HG02885 (cell line): ENCODE measurements at regions not wholly inside any gene's neighbourhood (a gene's known extent, or its start where the extent isn't known, plus 50 kb on each side); places are given as distances from the start of the nearest gene placed in this dataset.
"Not testable (repeated sequence)": the region's sequence is repeated elsewhere in the genome, so short reads cannot be mapped to it uniquely, and the experiment has no call there.

Experiments
- ATAC-seq: cut with Tn5 transposase; IDR thresholded peaks from one replicate; pipeline ENCODE4 v1.9.1; 2021; ENCODE audit warnings: mild to moderate bottlenecking; ENCODE audit not compliant: unreplicated experiment, poor library complexity

DNA sequence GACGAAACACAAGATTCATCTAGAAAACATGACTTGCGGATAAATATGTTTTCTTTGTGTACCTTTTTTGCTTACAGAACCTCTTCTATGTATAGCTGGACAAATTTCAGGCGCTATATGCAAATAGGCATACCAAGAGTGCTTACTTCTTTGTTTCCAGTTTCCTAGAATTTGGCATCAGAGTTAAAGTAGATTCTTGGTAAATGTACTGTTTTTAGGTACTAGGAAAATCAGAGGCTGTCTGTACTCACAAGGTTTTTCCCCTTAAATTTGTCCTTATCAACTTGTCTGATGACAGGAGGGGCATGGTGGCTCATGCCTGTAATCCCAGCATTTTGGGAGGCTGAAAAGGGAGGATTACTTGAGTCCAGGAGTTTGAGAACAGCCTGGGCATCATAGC lies 124.9 kb upstream of the TMEM170B start:
- no peak for ATAC-seq

DNA sequence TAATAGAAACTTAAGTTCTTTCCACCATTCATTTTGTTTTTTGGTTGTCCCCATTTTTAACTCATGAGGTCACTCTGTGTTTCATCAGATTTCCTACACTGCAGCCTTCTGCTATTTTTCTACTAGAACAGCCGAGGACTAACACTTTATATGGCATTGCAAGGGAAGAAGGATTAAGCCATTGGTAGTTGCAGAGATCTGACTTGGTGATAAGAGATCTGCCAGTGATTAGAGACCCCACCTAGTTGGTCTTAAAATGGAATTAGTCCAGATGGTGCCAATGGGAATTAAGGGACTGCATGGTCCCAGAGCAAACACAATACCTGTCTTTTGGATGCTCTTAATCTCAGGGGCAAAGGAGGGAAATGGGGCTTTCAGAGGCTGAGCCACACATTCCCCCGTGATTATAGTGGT lies 125.5 kb upstream of the TMEM170B start:
- ATAC-seq, result no peak

DNA sequence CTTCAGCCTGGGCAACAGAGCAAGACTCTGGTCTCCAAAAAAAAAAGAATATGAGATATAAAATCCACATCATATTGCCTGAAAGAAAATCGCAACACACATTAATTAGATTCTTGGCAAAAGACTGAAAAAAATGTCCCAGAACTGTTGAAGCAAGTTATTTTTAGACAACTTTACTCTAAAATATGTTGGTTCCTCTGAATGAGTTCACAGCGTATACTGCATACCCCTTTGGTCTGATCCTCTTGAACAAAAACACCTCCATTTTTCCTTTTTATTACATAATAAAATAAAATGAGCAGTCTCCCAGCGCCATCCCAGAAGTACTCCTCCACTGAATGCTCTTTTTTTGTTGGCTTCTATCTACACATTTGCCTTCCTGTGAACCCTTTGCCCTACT lies 126.0 kb upstream of the TMEM170B start:
- no peak for ATAC-seq

DNA sequence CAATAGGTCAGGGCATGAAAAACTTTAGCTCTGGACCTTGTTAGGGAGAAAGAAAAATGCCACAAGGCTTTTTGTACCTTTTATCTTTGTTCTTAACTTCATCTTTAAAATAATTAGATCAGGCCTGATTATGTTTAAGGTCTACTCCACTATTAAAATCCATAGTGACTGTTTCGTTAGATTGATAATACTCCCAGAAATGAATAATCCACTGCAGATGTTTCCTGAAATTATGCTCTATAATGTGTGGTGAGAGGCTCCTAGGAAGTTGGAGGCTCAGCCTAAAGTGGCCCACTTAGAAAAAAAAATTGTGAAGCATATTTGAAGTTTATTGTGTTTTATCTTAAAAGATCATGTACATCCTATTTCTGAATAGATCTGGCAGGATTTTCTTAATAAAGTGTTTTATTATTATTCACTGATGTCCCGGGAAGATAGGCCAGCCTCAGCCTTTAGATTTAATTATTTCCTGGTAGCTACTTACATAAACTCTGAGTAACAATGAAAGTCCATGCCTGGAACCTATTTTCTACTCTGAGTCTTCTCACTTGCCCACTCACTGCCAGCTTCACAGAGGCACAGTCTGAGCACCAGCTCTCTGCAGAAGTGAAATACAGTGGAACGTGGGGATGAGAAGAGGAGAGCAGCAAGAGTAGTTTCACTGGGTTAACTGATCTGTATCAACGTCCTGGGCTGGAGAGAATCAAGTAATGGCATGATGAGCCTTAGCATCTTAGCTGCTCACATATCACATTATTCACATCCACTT lies 126.8 kb upstream of the TMEM170B start:
- peak; percentile 40 for ATAC-seq

DNA sequence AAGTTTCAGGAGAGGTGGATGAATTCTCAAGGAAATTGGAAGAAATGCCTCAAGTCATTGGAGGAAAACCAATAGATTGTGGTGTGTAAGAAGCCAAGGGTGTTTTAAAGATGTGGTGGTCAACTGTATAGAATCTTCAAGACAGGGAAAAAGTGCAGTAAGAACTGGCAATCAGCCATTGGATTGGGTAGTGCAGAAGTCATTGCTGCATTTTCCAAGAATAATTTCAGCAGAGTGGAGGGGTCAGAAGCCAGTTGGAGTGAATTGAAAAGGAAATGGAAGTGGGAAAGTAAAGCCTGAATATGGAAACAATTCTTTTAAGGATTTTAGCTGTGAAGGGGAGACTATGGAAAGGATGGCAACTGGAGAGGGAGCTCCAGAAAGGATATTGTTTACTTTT lies 128.2 kb upstream of the TMEM170B start:
- ATAC-seq, result no peak

DNA sequence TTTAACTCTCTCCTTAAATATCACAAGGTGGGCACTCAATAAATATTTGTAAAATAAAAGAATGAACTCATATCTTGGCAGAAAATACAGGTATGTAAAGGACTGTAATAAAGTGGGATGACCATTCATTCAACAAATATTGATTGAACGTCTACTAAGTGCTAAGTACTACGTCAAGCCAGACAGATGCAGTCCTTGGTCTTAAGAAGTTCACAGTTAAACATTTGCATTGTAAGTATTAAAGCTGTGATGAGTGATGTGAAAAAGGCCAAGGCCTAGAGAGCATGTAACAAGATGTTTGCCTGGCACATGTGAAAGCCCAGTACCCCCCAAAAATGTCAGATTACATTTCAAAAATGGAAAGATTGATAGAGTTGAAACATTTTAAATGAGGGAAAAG lies 130.1 kb upstream of the TMEM170B start:
- no peak for ATAC-seq

DNA sequence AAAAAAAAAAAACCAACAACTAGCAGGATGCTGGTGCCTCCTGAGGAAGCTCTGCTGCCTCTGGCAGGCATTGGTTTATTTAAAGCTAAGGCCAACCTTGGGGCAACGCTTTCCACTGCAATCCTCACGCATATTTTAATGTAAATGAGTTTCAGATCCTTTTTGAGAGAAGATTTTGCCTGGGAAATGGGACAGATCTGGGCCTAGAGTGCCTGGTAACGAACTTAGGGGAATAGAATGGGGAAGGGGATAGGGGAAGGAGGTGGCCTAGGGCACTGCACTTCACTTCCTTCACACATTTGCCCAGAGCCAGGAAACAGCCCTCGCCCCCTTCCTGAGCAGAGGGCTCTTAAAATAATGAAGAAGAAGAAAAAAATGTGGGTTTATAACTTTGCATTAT lies 132.7 kb upstream of the TMEM170B start:
- ATAC-seq, result no peak

DNA sequence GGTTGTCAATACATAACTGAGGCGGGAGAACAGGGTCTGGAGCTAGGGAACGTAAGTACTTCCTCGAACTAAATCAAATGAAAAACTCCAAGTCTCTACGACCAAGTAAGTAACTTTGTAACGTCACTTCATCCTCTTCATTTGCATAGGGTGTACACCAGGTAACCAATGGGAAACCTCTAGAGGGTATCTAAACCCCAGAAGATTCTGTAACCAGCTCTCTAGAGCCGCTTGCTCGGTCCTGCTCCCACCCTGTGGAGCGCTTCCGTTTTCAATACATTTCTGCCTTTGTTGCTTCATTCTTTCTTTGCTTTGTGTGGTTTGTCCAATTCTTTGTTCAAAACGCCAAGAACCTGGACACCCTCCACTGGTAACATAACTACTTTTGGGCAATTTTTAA lies 133.5 kb upstream of the TMEM170B start:
- ATAC-seq, result peak; percentile 47

DNA sequence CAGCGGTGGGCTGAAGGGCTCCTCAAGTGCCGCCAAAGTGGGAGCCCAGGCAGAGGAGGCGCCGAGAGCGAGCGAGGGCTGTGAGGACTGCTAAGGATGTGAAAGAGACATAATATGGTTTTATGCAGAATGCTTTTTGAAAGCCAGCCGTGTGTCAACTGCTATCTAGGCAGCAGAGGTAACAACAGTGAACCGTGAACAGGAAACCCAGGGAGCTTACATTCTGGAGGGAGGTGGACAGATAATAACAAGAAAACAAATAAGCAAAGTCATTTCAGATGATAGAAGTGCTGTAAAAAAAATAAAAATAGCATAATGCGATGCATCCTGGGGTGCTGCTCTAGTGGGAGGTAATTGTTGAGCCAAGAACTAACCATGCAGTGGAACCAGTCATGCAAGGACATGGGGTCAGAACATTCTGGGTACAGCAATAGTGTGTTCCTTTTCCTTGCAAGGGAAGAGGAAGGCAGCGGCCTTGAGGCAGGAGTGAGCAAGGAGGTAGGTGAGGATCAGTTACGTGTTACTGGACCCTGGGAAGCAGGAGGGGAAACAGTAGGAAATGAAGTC lies 134.4 kb upstream of the TMEM170B start:
- no peak for ATAC-seq

DNA sequence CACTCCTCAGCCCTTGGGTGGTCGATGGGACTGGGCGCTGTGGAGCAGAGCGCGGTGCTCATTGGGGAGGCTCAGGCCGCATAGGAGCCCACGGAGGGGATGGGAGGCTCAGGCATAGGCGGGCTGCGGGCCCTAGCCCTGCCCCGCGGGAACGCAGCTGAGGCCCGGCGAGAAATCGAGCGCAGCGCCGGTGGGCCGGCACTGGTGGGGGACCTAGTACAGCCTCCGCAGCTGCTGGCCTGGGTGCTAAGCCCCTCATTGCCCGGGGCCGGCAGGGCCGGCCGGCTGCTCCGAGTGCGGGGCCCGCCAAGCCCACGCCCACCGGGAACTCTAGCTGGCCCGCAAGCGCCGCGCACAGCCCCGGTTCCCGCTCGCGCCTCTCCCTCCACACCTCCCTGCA lies 135.0 kb upstream of the TMEM170B start:
- not testable (repeated sequence) for ATAC-seq

DNA sequence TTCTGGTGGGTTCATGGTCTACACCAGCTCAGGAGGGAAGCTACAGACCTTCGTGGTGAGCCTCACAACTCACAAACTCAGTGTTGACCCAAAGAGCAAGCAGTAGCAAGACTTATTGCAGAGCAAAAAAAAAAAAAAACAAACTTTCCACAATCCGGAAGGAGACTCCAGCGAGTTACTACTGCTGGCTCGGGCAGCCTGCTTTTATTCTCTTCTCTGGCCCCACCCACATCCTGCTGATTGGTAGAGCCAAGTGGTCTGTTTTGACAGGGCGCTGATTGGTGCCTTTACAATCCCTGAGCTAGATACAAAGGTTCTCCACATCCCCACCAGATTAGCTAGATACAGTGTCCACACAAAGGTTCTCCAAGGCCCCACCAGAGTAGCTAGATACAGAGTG lies 135.6 kb upstream of the TMEM170B start:
- not testable (repeated sequence) for ATAC-seq

DNA sequence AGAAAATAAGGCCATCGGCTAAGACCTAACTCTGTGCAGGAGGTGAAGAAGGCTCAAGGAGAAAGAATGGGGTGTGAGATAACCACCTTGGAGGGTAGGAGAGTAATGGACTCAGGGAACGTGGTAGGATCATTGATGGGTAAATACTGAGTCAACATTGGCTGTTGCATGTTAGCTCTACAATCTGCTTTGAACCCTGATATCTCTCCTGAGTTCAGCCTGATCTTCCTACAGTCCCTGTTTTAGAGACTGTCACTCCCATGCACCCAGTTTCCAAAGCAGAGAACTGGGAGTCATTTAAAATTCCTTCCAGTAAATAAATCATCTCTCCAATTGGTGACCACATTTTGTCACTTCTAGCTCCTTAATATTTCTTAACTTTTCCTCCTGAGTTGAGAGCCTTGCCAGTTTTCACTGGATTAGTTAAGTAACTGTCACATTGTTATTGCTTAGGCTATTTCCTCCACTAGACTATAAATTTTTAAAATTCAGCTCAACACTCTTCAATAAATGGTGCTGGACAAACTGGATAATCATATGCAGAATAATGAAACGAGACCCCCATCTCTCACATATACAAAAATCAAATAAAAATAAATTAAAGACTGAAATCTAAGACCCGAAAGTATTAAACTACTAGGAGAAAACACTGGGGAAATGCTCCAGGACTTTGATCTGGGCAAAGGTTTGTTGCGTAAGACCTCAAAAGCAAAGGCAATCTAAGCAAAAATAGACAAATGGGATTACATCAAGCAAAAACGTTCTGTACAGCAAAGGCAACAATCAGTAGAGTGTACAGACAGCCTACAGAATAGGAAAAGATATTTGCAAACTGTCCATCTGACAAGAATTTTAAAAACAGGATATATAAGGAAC lies 138.9 kb upstream of the TMEM170B start:
- no peak for ATAC-seq

DNA sequence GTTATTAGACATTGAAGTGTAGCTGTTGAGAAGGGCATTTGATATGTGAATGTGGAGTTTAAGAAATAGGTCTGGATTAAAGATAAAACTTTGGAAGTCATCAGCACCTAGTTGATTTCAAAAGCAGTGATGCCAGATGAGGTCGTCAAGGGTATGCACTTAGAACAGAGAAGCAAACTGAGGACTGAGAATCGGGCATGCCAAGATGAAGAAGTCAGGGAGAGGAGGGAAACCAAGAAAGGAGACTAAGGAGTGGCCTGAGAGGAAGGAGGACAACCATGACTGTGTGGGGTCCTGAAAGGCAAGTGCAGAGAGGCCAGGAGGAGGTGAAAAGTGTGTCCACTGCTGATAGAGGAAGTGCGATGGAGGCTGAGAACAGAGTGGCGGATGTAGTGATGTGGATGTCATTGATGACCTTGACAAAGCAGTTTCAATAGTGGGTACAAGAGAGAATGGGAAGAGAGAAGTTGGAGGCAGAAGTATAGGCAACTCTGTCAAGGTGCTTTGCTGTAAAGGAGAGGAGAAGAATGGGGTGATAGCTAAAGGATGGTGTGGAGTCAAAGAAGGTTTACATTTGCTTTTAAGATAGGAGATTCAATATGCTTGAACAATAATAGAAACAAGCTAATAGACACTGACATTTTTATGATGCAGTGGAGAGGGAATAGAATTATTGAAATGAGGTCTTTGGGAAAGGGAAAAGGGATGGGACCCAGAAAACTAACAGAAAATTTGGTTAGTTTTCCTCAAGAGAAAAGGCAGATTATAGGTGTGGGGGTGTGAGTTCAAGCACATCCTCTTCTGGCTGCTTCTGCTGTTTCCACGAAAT lies 139.7 kb upstream of the TMEM170B start:
- no peak for ATAC-seq

DNA sequence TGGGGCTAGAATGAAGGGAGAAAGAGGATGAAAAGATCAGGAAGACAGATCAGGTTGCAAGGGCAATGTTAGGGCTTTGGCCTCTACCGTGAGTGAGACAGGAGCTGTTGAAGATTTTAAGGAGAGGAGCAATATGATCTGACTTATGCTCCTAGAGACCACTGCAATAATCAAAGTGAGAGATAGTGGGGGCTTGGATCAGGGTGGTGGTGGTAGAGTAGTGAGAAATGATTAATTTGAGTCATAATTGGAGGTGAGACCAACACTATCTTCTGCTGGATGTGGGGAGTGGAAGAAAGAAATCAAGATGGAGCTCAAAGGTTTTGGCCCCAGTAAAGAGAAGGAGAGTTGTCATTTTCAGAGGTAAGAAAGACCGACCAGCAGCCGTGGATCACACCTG lies 140.7 kb upstream of the TMEM170B start:
- ATAC-seq, result no peak

DNA sequence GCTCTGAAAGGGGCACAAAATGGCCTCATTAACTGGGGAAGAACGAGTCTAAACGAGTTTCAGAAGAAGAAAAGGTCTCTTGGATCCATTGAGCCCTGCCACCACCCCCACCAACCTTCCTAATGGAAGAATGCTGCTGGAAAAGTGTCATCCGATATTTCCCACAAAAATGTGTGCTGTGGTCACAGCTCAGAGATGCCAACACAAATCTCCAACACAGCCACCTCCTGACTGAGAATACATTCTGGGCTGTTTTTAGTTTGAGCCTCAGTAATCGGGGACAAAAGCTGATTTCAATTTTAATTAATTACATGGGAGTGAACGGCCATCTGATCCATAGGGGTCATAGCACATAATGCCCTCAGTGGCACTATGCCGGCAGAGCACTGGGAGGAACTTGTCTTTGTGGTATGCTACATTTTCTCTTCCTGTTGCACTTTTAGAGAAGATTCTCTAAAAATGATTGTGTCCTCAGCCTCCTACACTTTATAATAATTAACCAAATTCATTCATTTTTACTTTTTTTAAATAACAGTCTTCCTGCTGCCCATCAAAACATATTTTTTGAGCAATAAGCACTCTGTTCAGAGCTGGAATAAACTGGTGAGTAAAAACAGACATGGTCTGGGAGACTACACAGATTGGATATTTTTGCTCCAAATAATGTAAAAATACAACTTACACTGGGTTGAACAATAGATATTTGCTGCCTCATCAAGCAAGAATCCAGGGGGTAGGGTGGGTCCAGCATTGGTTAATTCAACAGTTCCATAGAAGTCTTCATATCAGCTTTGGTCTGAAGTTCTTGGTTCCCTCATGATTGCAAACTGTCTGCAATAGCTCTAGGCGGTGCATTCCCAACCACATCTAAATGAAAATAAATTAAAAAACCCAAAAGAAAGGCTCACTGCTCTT lies 143.6 kb upstream of the TMEM170B start:
- no peak for ATAC-seq

DNA sequence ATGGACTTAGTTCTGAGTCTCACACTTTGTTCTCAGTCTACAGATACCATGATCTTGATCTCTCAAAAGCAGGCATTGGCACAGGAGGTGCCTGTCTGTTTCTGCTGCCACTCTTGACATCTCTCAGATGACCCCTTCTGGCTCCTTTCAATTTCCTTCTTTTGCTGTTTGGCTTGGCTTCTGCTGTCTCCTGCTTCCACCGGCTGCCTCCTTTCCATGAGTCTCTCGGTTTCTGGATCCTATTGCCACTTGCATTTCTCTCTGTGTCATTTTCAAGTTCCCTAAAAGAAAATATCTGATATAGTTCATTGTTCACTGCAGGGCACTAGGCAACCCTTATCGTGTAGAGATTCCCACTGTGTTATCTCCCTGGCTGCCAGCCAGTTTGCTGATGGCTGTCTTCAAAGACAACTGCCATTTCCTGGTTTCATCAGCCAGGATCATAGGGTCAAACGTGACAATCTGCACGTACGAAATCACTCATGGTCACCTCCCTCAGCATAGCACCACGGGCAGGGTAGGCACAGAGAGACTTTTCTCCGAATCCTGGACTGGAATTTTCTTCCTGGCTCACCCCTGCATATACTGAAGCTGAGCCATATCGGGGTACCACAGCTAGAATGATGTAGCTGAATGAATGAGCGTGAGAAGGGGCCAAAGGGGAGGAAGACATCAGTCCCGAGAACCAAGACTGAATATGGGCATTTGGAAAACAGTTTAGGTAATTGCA lies 144.6 kb upstream of the TMEM170B start:
- ATAC-seq, result no peak

DNA sequence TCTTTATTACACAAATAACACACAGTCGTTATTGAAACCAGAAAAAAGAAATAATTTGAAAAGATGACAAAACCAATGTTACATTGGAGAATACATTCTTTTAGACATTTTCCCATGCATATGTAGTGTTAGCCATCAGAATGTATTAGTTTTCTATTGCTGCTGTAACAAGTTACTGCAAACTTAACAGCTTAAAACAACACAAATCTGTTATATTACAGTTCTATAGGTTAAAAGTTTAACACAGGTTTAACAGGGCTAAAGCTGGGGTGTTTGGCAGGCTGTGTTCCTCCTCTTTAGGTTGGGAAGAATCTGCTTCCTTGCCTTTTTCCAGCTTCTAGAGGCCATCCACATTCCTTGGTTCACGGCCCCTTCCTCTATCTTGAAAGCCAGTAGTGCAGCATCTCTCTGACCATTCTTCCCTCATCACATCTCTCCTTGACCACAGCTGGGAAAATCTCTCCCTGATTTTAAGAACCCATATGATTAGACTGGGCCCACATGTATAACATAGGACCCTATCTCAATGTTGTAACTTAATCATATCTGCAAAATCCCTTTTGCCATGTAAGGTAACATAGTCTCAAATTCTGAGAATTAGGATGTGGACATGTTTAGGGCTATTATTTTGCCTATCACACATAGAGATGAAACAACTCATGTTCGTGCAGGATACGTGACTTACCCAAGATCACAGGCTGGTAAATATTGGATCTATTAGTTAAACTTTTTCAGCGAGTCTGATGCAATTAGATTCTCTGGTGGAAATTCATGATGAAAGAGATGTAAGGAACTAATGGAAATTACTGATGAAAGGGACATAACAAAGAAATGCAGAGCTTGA lies 145.4 kb upstream of the TMEM170B start:
- no peak for ATAC-seq

DNA sequence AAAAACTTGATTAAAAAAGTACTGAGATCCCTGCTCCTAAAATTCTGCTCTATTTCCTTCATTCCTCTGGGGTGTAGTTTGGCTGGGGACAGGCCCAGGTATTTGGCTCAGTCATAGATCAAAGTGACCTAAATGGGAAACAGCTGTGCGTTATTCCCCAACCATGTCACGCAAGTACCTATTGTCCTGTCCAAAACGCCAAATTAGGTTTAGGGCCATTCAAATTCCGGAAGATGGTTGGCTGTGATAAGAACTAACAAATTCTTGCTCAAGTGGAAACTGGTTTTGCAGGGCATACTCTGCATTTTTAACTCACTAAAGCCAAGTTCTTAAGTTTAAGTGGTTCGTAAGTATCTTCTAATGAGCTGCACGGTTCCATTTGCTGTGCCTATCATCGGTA lies 147.6 kb upstream of the TMEM170B start:
- no peak for ATAC-seq
